Activated T-cell treated with anti-CD3 and anti-CD28 coated beads, Interleukin-2, amount 50 U/mL, for 1 hour (primary cell): ENCODE measurements at regions not wholly inside any gene's neighbourhood (a gene's known extent, or its start where the extent isn't known, plus 50 kb on each side); places are given as distances from the start of the nearest gene placed in this dataset.

ENCODE experiments used
- DNase-seq: peaks from one replicate; pipeline ENCODE4 v3.0.0-alpha.2; 2020

- DNase-seq: no peak
Observed at GRCh38 chr4:14592950-14593349, 409.3 kb upstream of the CPEB2 start.

GRCh38 chr4:14596028-14596427 lies 406.3 kb upstream of the CPEB2 start:
- DNase-seq: no peak

GRCh38 chr4:14596437-14596836 lies 405.8 kb upstream of the CPEB2 start:
- DNase-seq: no peak

GRCh38 chr4:14596904-14597303 lies 405.4 kb upstream of the CPEB2 start:
- DNase-seq: no peak

GRCh38 chr4:14602206-14602605 lies 400.1 kb upstream of the CPEB2 start:
- DNase-seq: no peak

- DNase-seq: no peak
Observed at GRCh38 chr4:14607001-14607400, 395.3 kb upstream of the CPEB2 start.

- no peak for DNase-seq
Observed at GRCh38 chr4:14607578-14607977, 394.7 kb upstream of the CPEB2 start.

- DNase-seq: no peak
Observed at GRCh38 chr4:14608630-14609029, 393.7 kb upstream of the CPEB2 start.

GRCh38 chr4:14614840-14615239 lies 387.4 kb upstream of the CPEB2 start:
- no peak for DNase-seq

- no peak for DNase-seq
Observed at GRCh38 chr4:14615671-14616070, 386.6 kb upstream of the CPEB2 start.

- DNase-seq: no peak
Observed at GRCh38 chr4:14620567-14621141, 381.6 kb upstream of the CPEB2 start.

- DNase-seq: no peak
Observed at GRCh38 chr4:14621731-14622463, 380.4 kb upstream of the CPEB2 start.

- DNase-seq: no peak
Observed at GRCh38 chr4:14627038-14627437, 375.2 kb upstream of the CPEB2 start.

- no peak for DNase-seq
Observed at GRCh38 chr4:14631806-14632440, 370.4 kb upstream of the CPEB2 start.

GRCh38 chr4:14636563-14636962 lies 365.7 kb upstream of the CPEB2 start:
- no peak for DNase-seq

- no peak for DNase-seq
Observed at GRCh38 chr4:14640476-14640875, 361.8 kb upstream of the CPEB2 start.

- DNase-seq: no peak
Observed at GRCh38 chr4:14641871-14642270, 360.4 kb upstream of the CPEB2 start.

GRCh38 chr4:14644580-14645282 lies 357.6 kb upstream of the CPEB2 start:
- no peak for DNase-seq

- DNase-seq: no peak
Observed at GRCh38 chr4:14646831-14647230, 355.4 kb upstream of the CPEB2 start.

- DNase-seq: no peak
Observed at GRCh38 chr4:14650127-14650526, 352.2 kb upstream of the CPEB2 start.

- no peak for DNase-seq
Observed at GRCh38 chr4:14652522-14652921, 349.8 kb upstream of the CPEB2 start.

- DNase-seq: no peak
Observed at GRCh38 chr4:14653338-14653737, 348.9 kb upstream of the CPEB2 start.

GRCh38 chr4:14659286-14659685 lies 343.0 kb upstream of the CPEB2 start:
- no peak for DNase-seq

- no peak for DNase-seq
Observed at GRCh38 chr4:14667624-14668151, 334.6 kb upstream of the CPEB2 start.
